ENCODE measurements at regions not wholly inside any gene's neighbourhood (a gene's known extent, or its start where the extent isn't known, plus 50 kb on each side); places are given as distances from the start of the nearest gene placed in this dataset.
"Not testable (repeated sequence)": the region's sequence is repeated elsewhere in the genome, so short reads cannot be mapped to it uniquely, and the experiment has no call there.

DNA sequence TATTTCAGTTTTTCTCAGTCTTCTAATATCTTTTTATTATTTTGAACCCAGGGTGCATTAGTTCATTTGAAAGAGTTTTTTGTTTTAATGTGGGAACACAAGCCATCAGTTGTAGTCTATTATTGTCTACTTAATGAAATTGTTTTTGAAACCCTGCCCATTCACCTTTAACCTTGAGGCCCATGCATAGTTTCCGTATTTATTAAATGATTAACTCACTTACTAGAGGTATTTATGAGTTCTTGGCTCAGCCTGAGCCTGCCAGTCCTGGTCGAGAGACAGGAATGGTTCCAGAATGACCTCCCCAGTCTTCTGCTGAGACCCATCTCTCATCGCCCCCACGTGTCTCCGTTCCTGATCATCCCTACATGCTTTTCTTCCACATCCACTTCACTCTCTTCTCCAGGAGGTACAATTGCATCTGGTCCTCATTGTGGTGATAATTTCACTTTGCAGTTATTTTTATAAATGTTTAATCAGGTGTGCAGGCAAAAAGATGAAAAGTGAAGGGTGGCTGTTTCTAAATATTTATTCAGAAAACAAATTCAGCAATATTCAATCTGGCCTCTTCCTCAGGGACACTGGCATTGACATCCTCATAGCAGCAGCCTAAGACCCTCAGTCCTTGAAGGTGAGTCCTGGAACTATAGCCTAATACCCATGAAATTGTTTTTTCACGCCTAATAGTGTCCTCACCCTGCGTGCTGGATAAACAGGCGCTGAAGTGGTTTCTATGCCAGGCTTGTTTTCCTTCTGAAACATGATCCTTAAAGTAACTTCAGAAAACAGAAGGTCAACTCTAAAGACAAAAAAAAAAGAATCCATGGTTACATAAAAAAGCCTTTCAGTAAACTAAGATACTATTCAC, 112.8 kb downstream of the KDR start:
- Histone ChIP-seq H3K27ac (ENCODE audit: low read depth, low read length) (no peak overlapping the region), H3K4me3 (ENCODE audit: low read length) (no peak overlapping the region), H3K36me3 (ENCODE audit: insufficient read depth, low read length) (no peaks in the 10 kb centered on the region), H3K9me3 (ENCODE audit: insufficient read depth, low read depth, low read length) (no peaks in the 10 kb centered on the region), H3K4me1 (ENCODE audit: insufficient read depth, low read length) (peaks cover 4% of the 10 kb centered on the region; the same call in 1 of the 2 replicates), H3K9ac (ENCODE audit: low read depth, low read length) (no peak overlapping the region), H3K27me3 (ENCODE audit: insufficient read depth, low read length) (no peaks in the 10 kb centered on the region)
- WGBS = 92% methylated on average over 7 of the region's 8 CpGs

GRCh38 chr4:55011761-55012160, 113.6 kb downstream of the KDR start:
- H3K27me3 ChIP-seq (ENCODE audit: insufficient read depth, low read length) = no peaks in the 10 kb centered on the region
- H3K36me3 ChIP-seq (ENCODE audit: insufficient read depth, low read length) = no peaks in the 10 kb centered on the region
- H3K9ac ChIP-seq (ENCODE audit: low read depth, low read length) = no peak overlapping the region
- peaks cover 4% of the 10 kb centered on the region; the same call in 1 of the 2 replicates for H3K4me1 ChIP-seq (ENCODE audit: insufficient read depth, low read length)
- H3K4me3 ChIP-seq (ENCODE audit: low read length) = no peak overlapping the region
- H3K9me3 ChIP-seq (ENCODE audit: insufficient read depth, low read depth, low read length) = no peaks in the 10 kb centered on the region
- H3K27ac ChIP-seq (ENCODE audit: low read depth, low read length) = no peak overlapping the region

DNA sequence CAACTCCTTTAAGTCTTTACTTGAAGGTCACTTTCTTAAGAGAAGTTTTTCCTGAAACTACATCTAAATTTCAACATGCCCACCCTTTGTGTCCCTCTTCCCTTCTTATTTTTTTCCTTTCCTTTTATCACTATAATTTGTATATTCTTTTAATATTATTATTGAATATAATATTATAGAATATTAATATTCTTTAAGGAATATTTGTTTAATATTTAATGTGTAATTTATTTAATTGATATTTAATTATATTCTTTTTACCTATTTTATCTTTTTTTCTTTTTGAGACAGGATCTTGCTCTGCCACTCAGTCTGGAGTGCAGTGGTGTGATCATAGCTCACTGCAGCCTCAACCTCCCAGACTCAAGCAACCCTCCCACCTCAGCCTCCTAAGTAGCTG, 114.8 kb downstream of the KDR start:
- Histone ChIP-seq H3K4me3 (ENCODE audit: low read length) (no peak overlapping the region), H3K9ac (ENCODE audit: low read depth, low read length) (no peak overlapping the region), H3K36me3 (ENCODE audit: insufficient read depth, low read length) (no peaks in the 10 kb centered on the region), H3K4me1 (ENCODE audit: insufficient read depth, low read length) (peaks cover 4% of the 10 kb centered on the region; the same call in 1 of the 2 replicates), H3K27me3 (ENCODE audit: insufficient read depth, low read length) (no peaks in the 10 kb centered on the region), H3K27ac (ENCODE audit: low read depth, low read length) (no peak overlapping the region), H3K9me3 (ENCODE audit: insufficient read depth, low read depth, low read length) (no peaks in the 10 kb centered on the region)

DNA sequence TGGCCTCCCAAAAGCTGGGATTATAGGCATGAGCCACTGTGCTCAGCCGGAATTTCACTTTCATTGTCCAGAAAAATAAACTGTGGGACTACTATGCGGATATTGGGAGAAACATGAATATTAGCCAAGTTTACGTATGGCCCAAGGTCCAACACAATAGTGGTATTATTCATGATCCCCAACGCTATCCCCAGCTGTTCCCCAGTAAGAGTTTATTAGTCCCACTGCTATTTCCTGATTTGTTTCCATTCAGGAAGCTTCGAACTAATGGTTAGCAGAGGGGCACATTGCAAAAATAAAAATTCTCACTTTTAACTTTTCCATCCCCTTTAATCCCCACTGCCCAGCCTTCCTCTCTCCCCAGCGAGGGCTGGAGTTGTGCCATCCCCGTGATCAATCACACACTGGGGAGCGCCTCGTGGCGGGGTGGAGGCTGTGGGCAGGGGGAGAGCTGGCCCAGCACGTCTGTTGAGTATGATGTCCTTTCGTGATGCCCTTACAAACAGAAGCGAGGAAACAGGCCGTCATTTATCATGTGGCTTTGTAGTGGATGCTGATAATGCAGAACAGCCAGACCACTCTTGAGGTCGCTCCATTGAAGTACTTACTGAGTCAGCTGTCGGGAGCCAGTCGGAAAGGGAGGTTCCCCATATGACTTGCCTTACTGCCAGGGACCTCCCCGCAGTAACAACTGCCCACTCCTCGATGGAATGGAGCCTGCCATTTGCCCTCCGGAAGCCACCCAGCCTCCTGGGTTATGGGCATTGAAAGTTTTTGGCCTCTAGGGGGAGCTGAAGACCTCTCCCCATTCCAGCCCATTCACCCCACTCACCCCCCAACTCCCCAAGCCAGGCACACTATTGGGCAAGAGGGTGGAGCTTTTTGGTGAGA, 117.0 kb downstream of the KDR start:
- Histone ChIP-seq H3K9me3 (ENCODE audit: insufficient read depth, low read depth, low read length) (no peaks in the 10 kb centered on the region), H3K27me3 (ENCODE audit: insufficient read depth, low read length) (no peaks in the 10 kb centered on the region), H3K4me3 (ENCODE audit: low read length) (no peak overlapping the region), H3K36me3 (ENCODE audit: insufficient read depth, low read length) (no peaks in the 10 kb centered on the region), H3K9ac (ENCODE audit: low read depth, low read length) (no peak overlapping the region), H3K4me1 (ENCODE audit: insufficient read depth, low read length) (peaks cover 8% of the 10 kb centered on the region; the same call in 1 of the 2 replicates), H3K27ac (ENCODE audit: low read depth, low read length) (no peak overlapping the region)
- WGBS = 91% methylated on average over 20 of the region's 20 CpGs

- WGBS = 96% methylated on average over 2 of the region's 2 CpGs
Observed at GRCh38 chr4:55005910-55006309, 119.5 kb downstream of the KDR start.

DNA sequence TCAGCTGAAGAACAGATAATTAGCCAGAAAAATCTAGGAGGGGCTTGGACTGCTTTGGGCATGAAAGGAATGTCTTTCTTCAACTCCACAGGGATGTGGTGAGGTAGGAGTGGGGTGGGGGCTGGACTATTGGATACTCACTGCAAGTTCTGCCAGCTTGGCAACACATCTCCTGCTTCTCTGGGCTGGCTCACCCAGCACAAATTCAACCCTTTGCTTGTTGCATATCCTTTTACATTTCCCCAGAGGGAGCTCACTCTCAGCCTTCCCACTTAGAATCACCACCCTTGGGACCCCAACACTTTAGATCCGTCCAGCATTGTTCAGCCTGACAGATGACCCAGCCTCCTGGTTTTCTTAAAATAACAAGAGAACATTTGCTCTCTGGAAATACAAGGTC, 120.6 kb downstream of the KDR start:
- Histone ChIP-seq H3K36me3 (ENCODE audit: insufficient read depth, low read length) (no peaks in the 10 kb centered on the region), H3K9me3 (ENCODE audit: insufficient read depth, low read depth, low read length) (no peaks in the 10 kb centered on the region), H3K4me1 (ENCODE audit: insufficient read depth, low read length) (peaks cover 6% of the 10 kb centered on the region; the same call in 1 of the 2 replicates), H3K4me3 (ENCODE audit: low read length) (no peak overlapping the region), H3K27ac (ENCODE audit: low read depth, low read length) (no peak overlapping the region), H3K9ac (ENCODE audit: low read depth, low read length) (no peak overlapping the region), H3K27me3 (ENCODE audit: insufficient read depth, low read length) (no peaks in the 10 kb centered on the region)
- 72% methylated on average over 1 of the region's 1 CpG for WGBS

More at GRCh38 chr4:55005910-55006309, 119.5 kb downstream of the KDR start:
- no peak overlapping the region for H3K4me3 ChIP-seq (ENCODE audit: low read length)
- H3K9me3 ChIP-seq (ENCODE audit: insufficient read depth, low read depth, low read length) = no peaks in the 10 kb centered on the region
- peaks cover 6% of the 10 kb centered on the region; the same call in 1 of the 2 replicates for H3K4me1 ChIP-seq (ENCODE audit: insufficient read depth, low read length)
- no peaks in the 10 kb centered on the region for H3K27me3 ChIP-seq (ENCODE audit: insufficient read depth, low read length)
- no peak overlapping the region for H3K9ac ChIP-seq (ENCODE audit: low read depth, low read length)
- no peaks in the 10 kb centered on the region for H3K36me3 ChIP-seq (ENCODE audit: insufficient read depth, low read length)
- no peak overlapping the region for H3K27ac ChIP-seq (ENCODE audit: low read depth, low read length)

DNA sequence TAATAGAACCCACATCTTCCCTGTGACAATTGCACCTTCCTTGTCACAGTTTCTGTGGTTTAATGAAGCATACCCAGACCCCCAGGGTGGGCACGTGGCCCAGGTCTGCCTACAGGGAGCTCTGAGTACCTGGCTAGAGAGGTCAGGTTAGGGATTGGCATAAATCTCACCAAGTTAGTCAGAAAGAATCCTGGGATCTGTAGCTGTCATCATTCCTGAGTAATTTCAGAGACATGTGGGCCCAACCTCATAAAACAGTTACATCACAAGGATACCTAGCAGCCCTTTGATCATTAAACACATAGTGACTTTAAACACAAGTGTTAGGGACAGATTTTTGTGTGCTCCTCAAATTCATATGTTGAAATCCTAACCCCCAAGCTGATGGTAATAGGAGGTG, 123.0 kb downstream of the KDR start:
- H3K27ac ChIP-seq (ENCODE audit: low read depth, low read length) = no peak overlapping the region
- H3K36me3 ChIP-seq (ENCODE audit: insufficient read depth, low read length) = no peaks in the 10 kb centered on the region
- no peaks in the 10 kb centered on the region for H3K27me3 ChIP-seq (ENCODE audit: insufficient read depth, low read length)
- 88% methylated on average over 1 of the region's 1 CpG for WGBS
- H3K9ac ChIP-seq (ENCODE audit: low read depth, low read length) = no peak overlapping the region
- peaks cover 6% of the 10 kb centered on the region; the same call in 1 of the 2 replicates for H3K4me1 ChIP-seq (ENCODE audit: insufficient read depth, low read length)
- H3K9me3 ChIP-seq (ENCODE audit: insufficient read depth, low read depth, low read length) = no peaks in the 10 kb centered on the region
- H3K4me3 ChIP-seq (ENCODE audit: low read length) = no peak overlapping the region

- H3K27me3 ChIP-seq (ENCODE audit: insufficient read depth, low read length) = no peaks in the 10 kb centered on the region
- no peaks in the 10 kb centered on the region for H3K36me3 ChIP-seq (ENCODE audit: insufficient read depth, low read length)
- no peaks in the 10 kb centered on the region for H3K9me3 ChIP-seq (ENCODE audit: insufficient read depth, low read depth, low read length)
- no peak overlapping the region for H3K27ac ChIP-seq (ENCODE audit: low read depth, low read length)
- no peak overlapping the region for H3K4me3 ChIP-seq (ENCODE audit: low read length)
- no CpG with 5 or more reads among the region's 1 CpG for WGBS
- peaks cover 6% of the 10 kb centered on the region; the same call in 1 of the 2 replicates for H3K4me1 ChIP-seq (ENCODE audit: insufficient read depth, low read length)
- no peak overlapping the region for H3K9ac ChIP-seq (ENCODE audit: low read depth, low read length)
Observed at GRCh38 chr4:55001538-55001937, 123.9 kb downstream of the KDR start.

GRCh38 chr4:54999003-54999402, 126.4 kb downstream of the KDR start:
- H3K4me1 ChIP-seq (ENCODE audit: insufficient read depth, low read length) = no peaks in the 10 kb centered on the region
- no peaks in the 10 kb centered on the region for H3K27me3 ChIP-seq (ENCODE audit: insufficient read depth, low read length)

GRCh38 chr4:54993473-54994026, 131.8 kb downstream of the KDR start:
- not testable (repeated sequence) for H3K27ac ChIP-seq (ENCODE audit: low read depth, low read length); H3K36me3 ChIP-seq (ENCODE audit: insufficient read depth, low read length); H3K4me3 ChIP-seq (ENCODE audit: low read length); H3K9ac ChIP-seq (ENCODE audit: low read depth, low read length); H3K4me1 ChIP-seq (ENCODE audit: insufficient read depth, low read length); H3K27me3 ChIP-seq (ENCODE audit: insufficient read depth, low read length); H3K9me3 ChIP-seq (ENCODE audit: insufficient read depth, low read depth, low read length)
- 93% methylated on average over 28 of the region's 28 CpGs for WGBS

More at GRCh38 chr4:54999003-54999402, 126.4 kb downstream of the KDR start:
- no peak overlapping the region for H3K27ac ChIP-seq (ENCODE audit: low read depth, low read length)
- no peaks in the 10 kb centered on the region for H3K36me3 ChIP-seq (ENCODE audit: insufficient read depth, low read length)
- H3K9me3 ChIP-seq (ENCODE audit: insufficient read depth, low read depth, low read length) = no peaks in the 10 kb centered on the region
- no peak overlapping the region for H3K4me3 ChIP-seq (ENCODE audit: low read length)
- no peak overlapping the region for H3K9ac ChIP-seq (ENCODE audit: low read depth, low read length)

GRCh38 chr4:54992266-54992665, 133.1 kb downstream of the KDR start:
- WGBS = no CpG with 5 or more reads among the region's 1 CpG

More at GRCh38 chr4:54992266-54992665, 133.1 kb downstream of the KDR start:
- Histone ChIP-seq H3K36me3 (ENCODE audit: insufficient read depth, low read length) (no peaks in the 10 kb centered on the region), H3K4me1 (ENCODE audit: insufficient read depth, low read length) (no peaks in the 10 kb centered on the region), H3K4me3 (ENCODE audit: low read length) (no peak overlapping the region), H3K27me3 (ENCODE audit: insufficient read depth, low read length) (no peaks in the 10 kb centered on the region), H3K9ac (ENCODE audit: low read depth, low read length) (no peak overlapping the region), H3K9me3 (ENCODE audit: insufficient read depth, low read depth, low read length) (peaks cover 6% of the 10 kb centered on the region; the same call in 1 of the 2 replicates), H3K27ac (ENCODE audit: low read depth, low read length) (no peak overlapping the region)
